Stimulated activated CD4-positive, alpha-beta T cell treated with anti-CD3 and anti-CD28 coated beads, Interleukin-2, amount 100 ng/mL, for 24 hours (primary cell): ENCODE measurements at regions not wholly inside any gene's neighbourhood (a gene's known extent, or its start where the extent isn't known, plus 50 kb on each side); places are given as distances from the start of the nearest gene placed in this dataset.
"Not testable (repeated sequence)": the region's sequence is repeated elsewhere in the genome, so short reads cannot be mapped to it uniquely, and the experiment has no call there.

ENCODE experiments used
- DNase-seq, 2 donors: peaks; one replicate each; pipeline ENCODE4 v3.0.0-alpha.2; 2020

- DNase-seq, result no peak
Measured at GRCh38 chr16:56011808-56012481, 136.8 kb upstream of the CES5A start.

DNA sequence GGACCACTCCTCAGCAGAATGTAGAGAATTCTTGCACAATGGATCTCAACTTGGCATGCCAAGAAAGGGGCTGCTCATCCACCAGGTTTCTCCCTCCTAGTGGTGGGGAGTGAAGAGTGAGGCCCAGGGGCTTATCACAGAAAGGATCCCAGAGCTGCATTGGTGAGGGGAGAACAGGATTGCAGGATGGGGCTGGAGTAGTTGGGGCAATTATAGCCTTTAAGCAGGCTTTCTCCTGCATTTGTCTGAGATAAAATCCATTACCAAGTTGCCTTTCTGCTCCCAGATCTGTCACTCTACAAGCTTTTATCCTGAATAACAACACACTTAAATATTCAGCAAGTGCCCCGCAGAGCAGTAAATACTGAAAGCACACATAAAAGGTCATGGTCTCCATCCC is 130.8 kb upstream of the CES5A start:
- no peak for DNase-seq

DNA sequence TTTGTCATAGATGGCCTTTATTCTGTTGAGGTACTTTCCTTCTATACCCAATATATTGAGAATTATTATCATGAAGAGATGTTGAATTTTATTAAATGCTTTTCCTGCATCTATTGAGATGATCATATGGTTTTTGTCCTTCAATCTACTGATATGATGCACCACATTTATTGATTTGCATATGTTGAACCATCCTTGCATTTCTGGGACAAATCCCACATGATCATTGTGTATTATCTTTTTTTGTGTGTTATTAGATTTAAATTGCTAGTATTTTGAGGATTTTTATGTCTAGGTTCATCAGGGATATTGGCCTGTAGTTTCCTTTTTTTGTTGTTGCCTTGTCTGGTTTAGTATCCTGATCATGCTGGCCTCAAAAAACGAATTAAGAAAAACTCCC is 124.5 kb upstream of the CES5A start:
- DNase-seq, result no peak

- no peak for DNase-seq
Measured at GRCh38 chr16:55993088-55993487, 117.9 kb upstream of the CES5A start.

DNA sequence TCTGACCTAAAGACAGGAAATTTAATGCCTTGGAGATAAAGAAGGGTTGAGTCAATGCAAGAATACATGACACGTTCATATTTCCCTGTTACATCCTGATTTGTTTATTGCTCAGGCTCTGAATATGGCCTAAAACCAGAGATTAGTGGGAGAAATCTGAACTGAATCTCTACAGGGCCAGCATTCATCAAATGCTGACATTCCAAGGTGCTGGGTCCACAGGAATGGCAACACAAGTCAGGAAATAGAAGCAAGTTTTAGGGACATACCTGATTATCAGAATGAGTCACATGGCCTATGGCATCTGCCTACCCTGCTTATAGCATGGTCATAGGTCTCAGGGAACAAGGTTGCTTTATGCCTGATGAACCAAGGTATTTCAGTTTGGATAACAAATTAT is 117.4 kb upstream of the CES5A start:
- no peak for DNase-seq

DNA sequence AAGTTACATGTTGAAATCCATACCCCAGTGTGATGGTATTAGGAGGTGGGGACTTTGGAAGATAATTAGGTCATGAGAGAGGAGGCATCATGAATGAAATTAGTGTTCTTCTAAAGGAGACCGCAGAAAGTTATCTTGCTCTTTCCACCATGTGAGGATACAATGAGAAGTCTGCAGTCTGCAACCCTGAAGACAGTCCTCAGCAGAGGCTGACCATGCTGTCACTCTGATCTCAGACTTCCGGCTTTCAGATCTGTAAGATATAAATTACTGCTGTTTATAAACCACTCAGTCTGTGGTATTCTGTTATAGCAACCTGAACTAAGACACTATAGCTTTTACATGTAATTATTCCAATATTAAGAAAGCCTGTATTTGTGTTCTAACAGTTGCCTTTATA is 116.7 kb upstream of the CES5A start:
- no peak for DNase-seq

DNA sequence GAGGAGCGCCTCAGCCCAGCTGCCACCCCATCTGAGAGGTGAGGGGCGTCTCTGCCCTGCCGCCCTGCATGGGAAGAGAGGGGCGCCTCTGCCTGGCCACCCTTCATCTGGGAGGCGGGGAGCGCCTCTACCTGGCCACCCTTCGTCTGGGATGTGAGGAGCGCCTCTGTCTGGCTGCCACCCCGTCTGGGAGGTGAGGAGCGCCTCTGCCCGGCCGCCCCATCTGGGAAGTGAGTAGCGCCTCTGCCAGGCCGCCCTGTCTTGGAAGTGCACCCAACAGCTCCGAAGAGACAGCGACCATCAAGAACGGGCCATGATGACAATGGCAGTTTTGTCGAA is 114.4 kb upstream of the CES5A start:
- no peak for DNase-seq

DNA sequence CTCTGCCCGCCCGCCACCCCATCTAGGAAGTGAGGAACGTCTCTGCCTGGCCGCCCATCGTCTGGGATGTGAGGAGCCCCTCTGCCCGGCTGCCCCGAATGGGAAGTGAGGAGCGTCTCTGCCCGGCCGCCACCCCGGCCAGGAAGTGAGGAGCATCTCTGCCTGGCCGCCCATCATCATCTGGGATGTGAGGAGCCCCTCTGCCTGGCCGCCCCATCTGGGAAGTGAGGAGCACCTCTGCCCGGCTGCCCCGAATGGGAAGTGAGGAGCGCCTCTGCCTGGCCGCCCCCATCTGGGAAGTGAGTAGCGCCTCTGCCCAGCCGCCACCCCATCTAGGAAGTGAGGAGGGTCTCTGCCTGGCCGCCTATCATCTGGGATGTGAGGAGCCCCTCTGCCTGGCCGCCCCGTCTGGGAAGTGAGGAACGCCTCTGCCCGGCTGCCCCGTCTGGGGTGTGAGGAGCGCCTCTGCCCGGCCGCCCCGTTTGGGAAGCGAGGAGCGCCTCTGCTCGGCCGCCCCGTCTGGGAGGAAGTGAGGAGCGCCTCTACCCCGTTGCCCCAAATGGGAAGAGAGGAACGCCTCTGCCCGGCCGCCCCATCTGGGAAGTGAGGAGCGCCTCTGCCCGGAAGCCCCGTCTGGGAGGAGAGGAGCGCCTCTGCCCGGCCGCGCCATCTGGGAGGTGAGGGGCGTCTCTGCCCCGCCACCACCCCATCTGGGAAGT is 113.8 kb upstream of the CES5A start:
- DNase-seq, result not testable (repeated sequence)

DNA sequence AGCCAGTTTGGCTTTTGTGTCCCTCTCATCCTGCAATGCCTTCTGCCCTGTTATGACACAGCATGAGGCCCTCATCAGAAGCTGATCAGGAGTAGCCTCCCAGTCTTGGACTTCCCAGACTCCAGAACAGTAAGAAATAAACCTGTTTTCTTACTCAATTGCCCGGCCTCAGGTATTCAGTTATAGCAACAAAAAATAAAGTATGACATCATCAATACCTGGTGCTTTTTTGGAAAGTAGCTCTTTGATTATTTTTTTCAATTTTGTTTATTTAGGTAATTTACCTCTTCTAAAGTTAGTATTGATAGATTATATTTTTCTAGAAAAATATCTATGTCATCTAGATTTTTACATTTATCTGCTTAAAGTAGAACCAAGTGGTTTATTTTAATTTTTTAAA is 112.8 kb upstream of the CES5A start:
- no peak for DNase-seq

DNA sequence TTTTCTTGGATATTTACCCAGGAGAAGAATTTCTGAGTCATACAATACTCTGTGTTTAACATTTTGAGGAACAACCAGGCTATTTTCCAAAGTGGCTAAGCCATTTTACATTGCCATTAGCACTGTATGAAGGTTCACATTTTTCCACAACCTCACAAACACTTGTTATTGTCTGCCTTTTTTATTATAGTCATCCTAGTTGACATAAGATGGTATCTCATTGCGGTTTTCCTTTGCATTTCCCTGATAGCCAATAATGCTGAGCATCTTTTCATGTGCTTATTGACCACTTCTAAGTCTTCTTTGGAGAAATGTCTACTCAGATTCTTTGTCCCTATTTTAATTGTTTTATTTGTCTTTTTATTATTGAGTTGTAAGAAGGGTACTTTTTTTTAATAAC is 107.4 kb upstream of the CES5A start:
- no peak for DNase-seq

DNA sequence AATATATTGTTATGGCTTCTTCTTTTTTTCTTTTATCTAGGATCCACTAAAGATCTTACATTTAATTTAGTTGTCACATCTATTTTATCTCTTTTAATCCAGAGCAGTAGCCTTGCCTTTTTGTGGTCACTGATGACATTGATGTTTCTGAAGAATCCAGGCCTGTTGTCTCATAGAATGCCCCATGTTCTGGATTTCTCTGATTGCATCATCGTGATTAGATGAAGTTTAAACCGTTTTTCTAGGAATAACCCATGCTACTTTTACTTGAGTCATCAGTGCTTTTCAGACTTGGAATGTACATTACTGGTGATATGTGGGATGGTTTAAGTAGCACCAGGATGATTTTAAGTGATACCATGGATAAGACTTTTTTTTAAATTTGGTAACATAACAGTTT is 106.4 kb upstream of the CES5A start:
- DNase-seq, result no peak

DNA sequence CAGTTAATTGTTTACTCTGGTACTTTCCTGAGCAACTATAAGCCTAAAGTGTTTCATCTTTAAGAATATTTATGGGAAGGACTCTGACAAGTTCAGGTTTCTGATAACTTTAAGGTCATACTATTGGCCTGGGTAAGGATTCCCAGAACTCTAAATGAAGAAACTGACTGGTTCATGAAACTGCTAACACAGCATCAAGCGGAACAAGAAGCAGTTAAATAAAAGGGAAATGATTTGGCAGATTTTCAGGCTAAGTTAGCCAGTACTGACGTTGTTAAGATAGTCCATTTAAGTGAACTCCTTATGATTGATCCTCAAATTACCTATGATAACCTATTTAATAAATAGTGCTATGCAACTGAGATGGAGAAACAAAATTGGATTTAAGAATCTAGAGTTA is 101.6 kb upstream of the CES5A start:
- DNase-seq, result no peak

DNA sequence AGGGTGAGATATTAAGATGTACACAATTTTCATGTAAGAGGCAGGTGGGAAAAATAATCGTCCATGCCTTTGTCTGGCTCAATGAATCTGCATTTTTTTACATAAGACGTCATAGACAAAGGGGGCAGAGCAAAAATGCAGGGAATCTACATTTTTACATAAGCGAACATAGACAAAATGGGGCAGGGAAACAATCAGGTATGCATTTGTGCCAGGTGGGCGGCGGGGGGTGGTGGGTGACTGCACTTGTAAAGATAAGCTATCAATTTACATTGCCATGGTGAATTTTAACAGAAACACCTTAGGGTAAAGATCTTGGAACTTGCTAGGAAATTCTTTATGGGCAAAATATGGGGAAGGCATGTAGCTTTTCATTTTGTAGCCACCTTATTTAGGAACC is 96.3 kb upstream of the CES5A start:
- DNase-seq, result no peak

DNA sequence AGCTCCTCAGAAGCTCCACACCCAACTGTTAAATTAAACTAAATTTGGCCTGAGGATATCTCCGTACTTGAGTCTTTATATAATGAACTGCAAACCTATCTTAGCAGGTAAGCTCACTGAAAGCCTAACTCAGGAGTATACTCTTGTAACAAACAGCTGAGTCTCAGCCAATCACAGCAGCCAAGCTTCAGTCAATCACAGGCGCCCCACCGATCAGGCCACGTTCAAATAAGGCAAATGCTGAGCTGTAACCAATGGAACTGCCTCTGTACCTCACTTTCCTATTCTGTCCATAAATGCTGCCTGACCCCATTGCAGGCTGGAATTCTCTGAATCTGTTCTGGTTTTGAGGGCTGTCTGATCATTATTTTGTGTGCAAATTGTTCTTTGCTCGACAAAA is 93.0 kb upstream of the CES5A start:
- no peak for DNase-seq

DNA sequence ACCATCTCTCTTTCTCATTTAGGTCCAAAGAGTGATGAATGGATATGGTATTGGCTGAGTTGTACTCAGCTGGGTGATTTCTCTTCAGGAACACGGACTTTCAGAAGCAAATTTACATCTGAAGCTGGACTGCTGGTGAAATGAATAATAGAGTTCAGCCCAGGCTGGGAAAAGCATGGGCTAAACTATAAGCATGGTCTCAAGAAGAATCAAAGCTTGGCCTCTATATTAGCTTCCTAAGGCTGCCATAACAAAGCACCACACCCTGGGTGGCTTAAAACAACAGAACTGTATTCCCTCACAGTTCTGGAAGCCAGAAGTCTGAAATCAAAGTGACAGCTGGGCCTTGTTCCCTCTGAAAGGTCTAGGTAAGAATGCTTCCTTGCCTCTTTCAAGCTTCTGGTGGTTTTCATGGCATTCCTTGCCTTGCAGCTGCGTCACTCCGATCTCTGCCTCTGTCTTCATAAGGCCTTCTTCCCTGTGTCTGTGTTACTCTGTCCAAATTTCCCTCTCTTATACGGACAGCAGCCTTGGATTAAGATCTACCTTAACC is 89.8 kb upstream of the CES5A start:
- no peak for DNase-seq

GRCh38 chr16:55955845-55956244 is 80.7 kb upstream of the CES5A start:
- DNase-seq, result no peak

DNA sequence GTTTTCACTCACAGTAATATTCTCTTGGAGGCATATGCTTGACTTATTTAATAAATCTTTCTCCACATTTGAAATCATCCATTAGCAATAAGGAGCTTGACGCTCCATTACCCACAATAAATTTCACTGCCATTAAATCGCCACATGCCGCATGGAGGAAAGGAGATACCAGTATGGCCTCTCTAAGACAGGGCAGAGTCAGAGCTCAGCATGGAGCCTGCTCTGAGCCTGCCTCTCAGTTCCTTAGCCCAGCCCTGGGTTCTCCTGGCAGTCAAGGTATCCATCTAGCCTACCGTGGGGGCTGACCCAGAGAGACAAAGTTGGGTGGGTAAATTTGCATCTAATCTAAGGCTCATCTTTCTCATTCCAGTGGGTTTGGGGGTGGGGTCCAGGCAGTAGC is 80.3 kb upstream of the CES5A start:
- DNase-seq, result no peak

GRCh38 chr16:55954906-55955305 is 79.7 kb upstream of the CES5A start:
- DNase-seq, result no peak

DNA sequence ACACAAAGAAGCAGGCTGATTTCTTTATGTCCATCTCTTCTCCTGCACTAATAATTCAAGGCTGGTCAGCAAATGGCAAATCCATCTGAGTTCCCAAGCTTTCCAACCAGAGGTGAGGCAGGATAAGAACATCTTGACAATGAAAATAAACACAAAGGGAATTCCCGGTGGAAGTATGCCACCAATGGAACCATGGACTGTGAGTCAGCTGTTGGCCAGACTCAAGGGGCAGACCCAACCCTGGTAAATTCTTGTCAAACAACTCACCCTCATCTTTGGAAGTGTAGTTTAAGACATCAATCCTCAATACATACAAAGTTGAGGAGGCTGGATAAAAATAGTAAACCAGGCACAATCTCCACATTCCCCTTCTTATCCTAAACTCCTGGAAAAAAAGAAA is 74.3 kb upstream of the CES5A start:
- DNase-seq, result no peak

- no peak for DNase-seq
Measured at GRCh38 chr16:55948230-55948629, 73.1 kb upstream of the CES5A start.

DNA sequence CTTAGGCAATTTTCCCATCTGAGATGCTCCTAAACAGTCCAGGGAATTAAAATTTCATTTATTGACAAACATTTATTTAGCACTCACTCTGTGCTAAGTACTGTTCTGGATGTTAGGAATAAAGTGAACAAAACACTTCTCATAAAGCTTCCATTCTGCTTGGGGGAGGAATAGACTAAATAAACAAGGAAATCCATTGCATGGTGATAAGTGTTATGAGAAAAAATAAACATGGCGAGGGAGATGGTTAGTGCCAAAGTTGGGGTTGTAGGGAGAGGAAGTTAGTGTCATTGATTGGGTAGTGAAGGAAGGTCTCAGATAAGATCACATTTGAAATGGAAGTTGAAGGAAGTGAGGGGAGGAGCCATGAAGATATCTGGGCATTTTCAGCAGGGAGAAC is 72.2 kb upstream of the CES5A start:
- DNase-seq, result no peak

DNA sequence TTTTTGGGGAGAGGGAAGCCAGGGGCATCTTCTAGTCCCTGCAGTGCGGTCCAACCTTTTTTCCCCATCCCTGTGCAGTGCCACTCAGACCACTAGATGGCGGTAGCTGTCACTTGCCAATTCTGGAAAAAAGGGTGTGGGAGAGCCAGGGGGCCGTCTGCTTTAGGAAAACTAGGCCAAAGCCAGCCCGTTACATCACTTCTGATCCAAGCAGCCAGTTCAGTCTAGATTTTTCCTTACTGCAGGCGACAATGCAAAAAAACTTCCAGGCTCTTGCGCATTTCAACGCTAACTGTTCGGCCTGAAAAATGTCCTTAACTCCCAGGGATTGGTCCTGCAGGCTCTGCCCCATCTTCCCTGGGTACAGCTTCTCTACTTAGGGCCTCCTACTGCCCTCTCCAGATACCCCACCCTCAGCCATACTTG is 69.2 kb upstream of the CES5A start:
- DNase-seq, result peak; percentile 56 to 57

DNA sequence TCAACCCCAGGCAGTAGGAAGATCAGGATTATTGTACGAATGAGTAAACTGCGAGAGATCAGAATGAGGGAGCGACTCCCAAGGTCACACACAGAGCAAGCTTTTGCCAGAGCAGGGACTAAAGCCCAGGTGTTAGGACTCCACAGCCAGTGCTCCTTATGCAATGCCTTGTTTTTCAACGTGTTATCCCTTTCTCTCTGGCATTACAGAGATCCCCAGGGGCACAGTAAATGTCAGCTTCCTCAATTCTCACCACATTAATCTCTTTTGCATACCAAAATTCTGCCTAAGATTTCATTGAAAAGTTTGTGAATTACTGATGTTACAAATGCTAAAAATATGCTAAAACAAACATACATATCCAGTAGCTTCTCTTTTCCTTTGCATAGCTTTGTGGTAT is 68.1 kb upstream of the CES5A start:
- no peak for DNase-seq

DNA sequence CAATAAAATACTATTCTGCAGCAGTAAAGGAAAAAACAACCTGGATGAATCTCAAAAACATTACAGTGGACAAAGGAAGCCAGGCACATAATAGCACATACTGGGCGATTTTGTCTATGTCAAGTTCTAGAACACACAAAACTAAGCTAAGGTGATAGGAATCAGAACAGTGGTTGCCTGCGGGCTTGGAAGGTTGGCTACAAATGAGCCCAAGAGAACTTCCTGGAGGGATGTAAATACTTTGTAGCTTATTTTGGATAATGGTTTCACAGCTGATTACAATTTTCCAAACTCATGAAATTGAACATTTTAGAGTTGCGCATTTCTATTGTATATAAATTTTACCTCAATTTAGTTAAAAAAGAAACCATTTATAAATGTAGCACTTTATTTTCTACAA is 67.6 kb upstream of the CES5A start:
- no peak for DNase-seq

- DNase-seq, result no peak
Measured at GRCh38 chr16:55941552-55941951, 66.4 kb upstream of the CES5A start.
